ENCODE measurements at regions not wholly inside any gene's neighbourhood (a gene's known extent, or its start where the extent isn't known, plus 50 kb on each side); places are given as distances from the start of the nearest gene placed in this dataset.

- no peak overlapping the region for H3K27ac Mint-ChIP-seq
- H3K4me1 Mint-ChIP-seq, result peaks cover 7% of the 10 kb centered on the region
- peaks cover 5% of the 10 kb centered on the region for H3K9me3 Mint-ChIP-seq
- no peak for TF ChIP-seq CTCF (IDR thresholded peaks at IDR 0.05; ENCODE audit: unreplicated experiment in 3 of 3)
- no peak overlapping the region for H3K4me3 Mint-ChIP-seq
- H3K36me3 Mint-ChIP-seq (ENCODE audit: low read depth), result no peaks in the 10 kb centered on the region
- no peaks in the 10 kb centered on the region for H3K27me3 Mint-ChIP-seq (ENCODE audit: low read depth)
These were observed 91.3 kb downstream of the DUSP6 start for GRCh38 chr12:89260841-89261637.

GRCh38 chr12:89259821-89260220 lies 92.5 kb downstream of the DUSP6 start:
- no peaks in the 10 kb centered on the region for H3K36me3 Mint-ChIP-seq (ENCODE audit: low read depth)
- peaks cover 5% of the 10 kb centered on the region for H3K9me3 Mint-ChIP-seq
- no peak overlapping the region for H3K4me3 Mint-ChIP-seq
- TF ChIP-seq CTCF (IDR thresholded peaks at IDR 0.05; ENCODE audit: unreplicated experiment in 3 of 3), result no peak
- no peaks in the 10 kb centered on the region for H3K27me3 Mint-ChIP-seq (ENCODE audit: low read depth)
- no peak overlapping the region for H3K27ac Mint-ChIP-seq
- peaks cover 7% of the 10 kb centered on the region for H3K4me1 Mint-ChIP-seq

- Mint-ChIP-seq H3K36me3 (ENCODE audit: low read depth) (no peaks in the 10 kb centered on the region), H3K9me3 (peaks cover 5% of the 10 kb centered on the region), H3K4me3 (no peak overlapping the region), H3K4me1 (peaks cover 11% of the 10 kb centered on the region), H3K27me3 (ENCODE audit: low read depth) (no peaks in the 10 kb centered on the region), H3K27ac (no peak overlapping the region)
- TF ChIP-seq CTCF (IDR thresholded peaks at IDR 0.05; ENCODE audit: unreplicated experiment in 3 of 3), result no peak
These were observed 93.9 kb downstream of the DUSP6 start for GRCh38 chr12:89258240-89258969.

- Mint-ChIP-seq H3K27me3 (ENCODE audit: low read depth) (no peaks in the 10 kb centered on the region), H3K27ac (no peak overlapping the region), H3K36me3 (ENCODE audit: low read depth) (no peaks in the 10 kb centered on the region), H3K4me1 (peaks cover 9% of the 10 kb centered on the region), H3K9me3 (peaks cover 5% of the 10 kb centered on the region), H3K4me3 (no peak overlapping the region)
- no peak for TF ChIP-seq CTCF (IDR thresholded peaks at IDR 0.05; ENCODE audit: unreplicated experiment in 3 of 3)
These were observed 95.0 kb downstream of the DUSP6 start for GRCh38 chr12:89257340-89257739.

- no peak for TF ChIP-seq CTCF (IDR thresholded peaks at IDR 0.05; ENCODE audit: unreplicated experiment in 3 of 3)
- no peaks in the 10 kb centered on the region for H3K27me3 Mint-ChIP-seq (ENCODE audit: low read depth)
- H3K9me3 Mint-ChIP-seq, result peaks cover 5% of the 10 kb centered on the region
- H3K4me1 Mint-ChIP-seq, result peaks cover 10% of the 10 kb centered on the region
- no peaks in the 10 kb centered on the region for H3K36me3 Mint-ChIP-seq (ENCODE audit: low read depth)
- H3K4me3 Mint-ChIP-seq, result no peak overlapping the region
- H3K27ac Mint-ChIP-seq, result no peak overlapping the region
These were observed 96.2 kb downstream of the DUSP6 start for GRCh38 chr12:89256060-89256459.
